H9 (cell line): ENCODE measurements at regions not wholly inside any gene's neighbourhood (a gene's known extent, or its start where the extent isn't known, plus 50 kb on each side); places are given as distances from the start of the nearest gene placed in this dataset.

ENCODE experiments used
- DNase-seq: peaks from one replicate; pipeline ENCODE4 v3.0.0-alpha.2; 2017
- H2AFZ ChIP-seq: one replicate; pipeline ENCODE4 v1.6.1; 2013; ENCODE audit warnings: mild to moderate bottlenecking, low read length, control low read depth, moderate library complexity
- H2AK5ac ChIP-seq: 2 replicates; pipeline ENCODE4 v1.6.1; 2013; ENCODE audit warnings: low read length, control low read depth, mixed read lengths; ENCODE audit not compliant: insufficient read length
- H2BK120ac ChIP-seq: one replicate; pipeline ENCODE4 v1.6.1; 2013; ENCODE audit warnings: low read depth, mild to moderate bottlenecking, low read length, control low read depth, inconsistent platforms; ENCODE audit not compliant: poor library complexity, severe bottlenecking
- H2BK12ac ChIP-seq: 2 replicates; pipeline ENCODE4 v1.6.1; 2013; ENCODE audit warnings: low read length, control low read depth, mixed read lengths, low read depth; ENCODE audit not compliant: insufficient read length
- H2BK15ac ChIP-seq: 2 replicates; pipeline ENCODE4 v1.6.1; 2013; ENCODE audit warnings: low read depth, low read length, control low read depth
- H2BK20ac ChIP-seq: one replicate; pipeline ENCODE4 v1.6.1; 2013; ENCODE audit warnings: low read depth, mild to moderate bottlenecking, low read length, control low read depth, inconsistent platforms; ENCODE audit not compliant: poor library complexity, severe bottlenecking
- H2BK5ac ChIP-seq: 2 replicates; pipeline ENCODE4 v1.6.1; 2013; ENCODE audit warnings: low read length, control low read depth, mixed read lengths; ENCODE audit not compliant: insufficient read length
- H3K14ac ChIP-seq: 2 replicates; pipeline ENCODE4 v1.6.1; 2013; ENCODE audit warnings: low read length, control low read depth; ENCODE audit not compliant: insufficient read depth
- H3K18ac ChIP-seq: 2 replicates; pipeline ENCODE4 v1.6.1; 2013; ENCODE audit warnings: low read depth, mild to moderate bottlenecking, mixed read lengths, low read length, control low read depth; ENCODE audit not compliant: insufficient read length
- H3K23ac ChIP-seq: 2 replicates; pipeline ENCODE4 v1.6.1; 2013; ENCODE audit warnings: low read length, control low read depth, mixed read lengths, low read depth; ENCODE audit not compliant: insufficient read length
- H3K23me2 ChIP-seq: 2 replicates; pipeline ENCODE4 v1.6.1; 2013; ENCODE audit warnings: low read depth, mild to moderate bottlenecking, mixed read lengths, low read length, control low read depth; ENCODE audit not compliant: insufficient read length, poor library complexity, severe bottlenecking
- H3K27ac ChIP-seq: 2 replicates; pipeline ENCODE4 v1.5.1; 2013; ENCODE audit warnings: low read length, control low read depth, mixed read lengths, low read depth; ENCODE audit not compliant: insufficient read length
- H3K27me3 ChIP-seq: 2 replicates; pipeline ENCODE4 v1.6.1; 2013; ENCODE audit warnings: low read length, control low read depth, inconsistent platforms; ENCODE audit not compliant: insufficient read depth
- H3K4ac ChIP-seq: 2 replicates; pipeline ENCODE4 v1.6.1; 2013; ENCODE audit warnings: low read depth, mild to moderate bottlenecking, control low read depth, inconsistent platforms, low read length, moderate library complexity
- H3K4me1 ChIP-seq: 2 replicates; pipeline ENCODE4 v1.6.1; 2013; ENCODE audit warnings: low read length, control low read depth, inconsistent platforms; ENCODE audit not compliant: insufficient read depth
- H3K4me2 ChIP-seq: 2 replicates; pipeline ENCODE4 v1.6.1; 2013; ENCODE audit warnings: low read length, control low read depth, mixed read lengths; ENCODE audit not compliant: insufficient read length, insufficient read depth
- H3K56ac ChIP-seq: 2 replicates; pipeline ENCODE4 v1.6.1; 2013; ENCODE audit warnings: low read depth, mild to moderate bottlenecking, mixed read lengths, low read length, control low read depth; ENCODE audit not compliant: insufficient read length
- H3K79me1 ChIP-seq: 2 replicates; pipeline ENCODE4 v1.6.1; 2013; ENCODE audit warnings: low read depth, mild to moderate bottlenecking, moderate library complexity, low read length, control low read depth, inconsistent platforms; ENCODE audit not compliant: insufficient read depth, poor library complexity, severe bottlenecking
- H3K79me2 ChIP-seq: 2 replicates; pipeline ENCODE4 v1.6.1; 2013; ENCODE audit warnings: low read length, control low read depth, inconsistent platforms; ENCODE audit not compliant: insufficient read depth
- H3K9ac ChIP-seq: 2 replicates; pipeline ENCODE4 v1.6.1; 2013; ENCODE audit warnings: low read length, control low read depth, mixed read lengths; ENCODE audit not compliant: insufficient read length; ENCODE audit errors: extremely low read depth
- H3K9me3 ChIP-seq: one replicate; pipeline ENCODE4 v1.6.1; 2013; ENCODE audit warnings: low read depth, low read length, inconsistent platforms; ENCODE audit not compliant: control insufficient read depth
- H3T11ph ChIP-seq: one replicate; pipeline ENCODE4 v1.6.1; 2013; ENCODE audit warnings: mild to moderate bottlenecking, low read length, control low read depth, inconsistent platforms
- H4K20me1 ChIP-seq: one replicate; pipeline ENCODE4 v1.6.1; 2013; ENCODE audit not compliant: control insufficient read depth, insufficient read length, insufficient read depth
- H4K5ac ChIP-seq: 2 replicates; pipeline ENCODE4 v1.6.1; 2013; ENCODE audit warnings: low read depth, mild to moderate bottlenecking, mixed read lengths, low read length, control low read depth; ENCODE audit not compliant: insufficient read length
- H4K8ac ChIP-seq: replicated peaks from 2 replicates; pipeline ENCODE4 v1.6.1; 2013; ENCODE audit warnings: low read length, control low read depth, mixed read lengths, low read depth; ENCODE audit not compliant: insufficient read length
- H4K91ac ChIP-seq: 2 replicates; pipeline ENCODE4 v1.6.1; 2013; ENCODE audit warnings: low read depth, mild to moderate bottlenecking, moderate library complexity, mixed read lengths, low read length, control low read depth; ENCODE audit not compliant: insufficient read length
- H3K27ac Mint-ChIP-seq, 3 experiments: 2 replicates in 2 of 3; 3 replicates in 1 of 3; pipeline ENCODE4 v1.8.0; 2020 to 2021; ENCODE audit warnings: mixed read lengths in 3 of 3, mild to moderate bottlenecking in 1 of 3, moderate library complexity in 1 of 3
- H3K27me3 Mint-ChIP-seq: 2 replicates; pipeline ENCODE4 v1.8.0; 2021; ENCODE audit warnings: low read depth, mild to moderate bottlenecking, moderate library complexity, mixed read lengths
- H3K36me3 Mint-ChIP-seq, 3 experiments: 2 replicates in 2 of 3; 3 replicates in 1 of 3; pipeline ENCODE4 v1.8.0; 2020 to 2021; ENCODE audit warnings: low read depth in 3 of 3, mixed read lengths in 3 of 3; ENCODE audit not compliant: insufficient read depth in 1 of 3
- H3K4me1 Mint-ChIP-seq, 2 experiments: 2 replicates each; pipeline ENCODE4 v1.8.0; 2020; ENCODE audit warnings: mixed read lengths in 2 of 2
- H3K4me3 Mint-ChIP-seq, 2 experiments: 2 replicates in 1 of 2; 3 replicates in 1 of 2; pipeline ENCODE4 v1.8.0; 2020 to 2021; ENCODE audit warnings: mild to moderate bottlenecking in 2 of 2, mixed read lengths in 2 of 2, moderate library complexity in 1 of 2
- H3K9me3 Mint-ChIP-seq, 2 experiments: 2 replicates in 1 of 2; 3 replicates in 1 of 2; pipeline ENCODE4 v1.8.0; 2020; ENCODE audit warnings: mild to moderate bottlenecking in 2 of 2, mixed read lengths in 2 of 2, moderate library complexity in 1 of 2
- WGBS: extraction: QIAGEN DNeasy Blood & Tissue Kit; methylation state at CpG from one replicate; pipeline ENCODE4 v1.1.7; 2013; ENCODE audit warnings: missing lambda C conversion rate, low lambda C conversion rate, mixed read lengths; ENCODE audit not compliant: insufficient read length; ENCODE audit errors: extremely low coverage; 5-methylcytosine and 5-hydroxymethylcytosine counted together
- TF ChIP-seq, protein P1 (sequence below): fragments of 200-600 bp; sonication (generic); conservative IDR thresholded peaks from 3 replicates; pipeline ENCODE4 v1.8.0; 2021; ENCODE audit warnings: antibody characterized with exemption, mild to moderate bottlenecking

- H3K56ac ChIP-seq, result no peak overlapping the region
- no peak overlapping the region for H3K4me2 ChIP-seq
- H3K79me1 ChIP-seq, result no peaks in the 10 kb centered on the region
- H3K14ac ChIP-seq, result no peak overlapping the region
- WGBS, result no CpG with 5 or more reads among the region's 1 CpG
- no peak overlapping the region for H4K5ac ChIP-seq
- DNase-seq, result no peak
- H3K9me3 Mint-ChIP-seq, result no peaks in the 10 kb centered on the region
- H2AFZ ChIP-seq, result no peak overlapping the region
- peak overlapping the region in 1 of 3 experiments; percentile 93; a peak in 1 of 7 replicates for H3K27ac Mint-ChIP-seq
- H3K27me3 ChIP-seq, result no peaks in the 10 kb centered on the region
- H2BK15ac ChIP-seq, result no peak overlapping the region
- H3K9me3 ChIP-seq, result no peaks in the 10 kb centered on the region
- H3T11ph ChIP-seq, result no peak overlapping the region
- H3K4me3 Mint-ChIP-seq, result no peak overlapping the region
- H3K36me3 Mint-ChIP-seq, result no peaks in the 10 kb centered on the region
- no peak overlapping the region for H2BK120ac ChIP-seq
- H2BK12ac ChIP-seq, result no peak overlapping the region
- H3K27me3 Mint-ChIP-seq, result no peaks in the 10 kb centered on the region
- no peak overlapping the region for H2BK5ac ChIP-seq
- no peak overlapping the region for H4K8ac ChIP-seq
- H3K23me2 ChIP-seq, result no peaks in the 10 kb centered on the region
- H2AK5ac ChIP-seq, result no peak overlapping the region
- peaks cover 5% of the 10 kb centered on the region; the same call in 1 of the 2 replicates for H3K4me1 ChIP-seq
- TF ChIP-seq, protein P1, sequence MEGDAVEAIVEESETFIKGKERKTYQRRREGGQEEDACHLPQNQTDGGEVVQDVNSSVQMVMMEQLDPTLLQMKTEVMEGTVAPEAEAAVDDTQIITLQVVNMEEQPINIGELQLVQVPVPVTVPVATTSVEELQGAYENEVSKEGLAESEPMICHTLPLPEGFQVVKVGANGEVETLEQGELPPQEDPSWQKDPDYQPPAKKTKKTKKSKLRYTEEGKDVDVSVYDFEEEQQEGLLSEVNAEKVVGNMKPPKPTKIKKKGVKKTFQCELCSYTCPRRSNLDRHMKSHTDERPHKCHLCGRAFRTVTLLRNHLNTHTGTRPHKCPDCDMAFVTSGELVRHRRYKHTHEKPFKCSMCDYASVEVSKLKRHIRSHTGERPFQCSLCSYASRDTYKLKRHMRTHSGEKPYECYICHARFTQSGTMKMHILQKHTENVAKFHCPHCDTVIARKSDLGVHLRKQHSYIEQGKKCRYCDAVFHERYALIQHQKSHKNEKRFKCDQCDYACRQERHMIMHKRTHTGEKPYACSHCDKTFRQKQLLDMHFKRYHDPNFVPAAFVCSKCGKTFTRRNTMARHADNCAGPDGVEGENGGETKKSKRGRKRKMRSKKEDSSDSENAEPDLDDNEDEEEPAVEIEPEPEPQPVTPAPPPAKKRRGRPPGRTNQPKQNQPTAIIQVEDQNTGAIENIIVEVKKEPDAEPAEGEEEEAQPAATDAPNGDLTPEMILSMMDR, result no peak
- no peaks in the 10 kb centered on the region for H3K79me2 ChIP-seq
- no peak overlapping the region for H3K23ac ChIP-seq
- no peaks in the 10 kb centered on the region for H4K20me1 ChIP-seq
- no peak overlapping the region for H3K27ac ChIP-seq
- no peak overlapping the region for H4K91ac ChIP-seq
- no peak overlapping the region for H3K4ac ChIP-seq
- peak overlapping the region; percentile 26 for H2BK20ac ChIP-seq
- H3K4me1 Mint-ChIP-seq, result peaks cover 15 to 21% of the 10 kb centered on the region in 2 experiments
- H3K9ac ChIP-seq, result no peak overlapping the region
- no peak overlapping the region for H3K18ac ChIP-seq
These were observed 69.6 kb upstream of the ADGRF1 start for GRCh38 chr6:47111685-47112084.
